Muscle of leg (tissue), 3 donors: ENCODE measurements at regions not wholly inside any gene's neighbourhood (a gene's known extent, or its start where the extent isn't known, plus 50 kb on each side); places are given as distances from the start of the nearest gene placed in this dataset.
"Not testable (repeated sequence)": the region's sequence is repeated elsewhere in the genome, so short reads cannot be mapped to it uniquely, and the experiment has no call there.

Experiments
- DNase-seq: peaks from one replicate; pipeline ENCODE4 v3.0.0; 2013
- H3K27ac ChIP-seq: one replicate; pipeline ENCODE4 v1.5.1; 2013; ENCODE audit warnings: mild to moderate bottlenecking, low read length, control low read depth
- H3K27me3 ChIP-seq: one replicate; pipeline ENCODE4 v1.6.1; 2013; ENCODE audit warnings: low read length; ENCODE audit not compliant: control insufficient read depth, insufficient read depth
- H3K36me3 ChIP-seq: one replicate; pipeline ENCODE4 v1.6.1; 2013; ENCODE audit warnings: low read length; ENCODE audit not compliant: control insufficient read depth, insufficient read depth
- H3K4me1 ChIP-seq: one replicate; pipeline ENCODE4 v1.6.1; 2013; ENCODE audit warnings: low read length; ENCODE audit not compliant: control insufficient read depth, insufficient read depth
- H3K4me3 ChIP-seq: one replicate; pipeline ENCODE4 v1.5.1; 2013; ENCODE audit warnings: low read length, control low read depth
- H3K9me3 ChIP-seq: replicated peaks from 2 replicates; pipeline ENCODE4 v1.6.1; 2013; ENCODE audit warnings: low read depth, low read length; ENCODE audit not compliant: control insufficient read depth
- WGBS: methylation state at CpG from one replicate; pipeline ENCODE4 v1.1.5; 2013; ENCODE audit warnings: missing lambda C conversion rate; ENCODE audit not compliant: insufficient coverage; 5-methylcytosine and 5-hydroxymethylcytosine counted together

- Histone ChIP-seq H3K27me3 (no peaks in the 10 kb centered on the region), H3K4me1 (no peaks in the 10 kb centered on the region), H3K27ac (no peak overlapping the region), H3K4me3 (no peak overlapping the region), H3K36me3 (no peaks in the 10 kb centered on the region), H3K9me3 (peaks cover 2% of the 10 kb centered on the region)
- 34% methylated on average over 6 of the region's 10 CpGs for WGBS
- no peak for DNase-seq
Measured at GRCh38 chr19:29002336-29002735, 210.6 kb downstream of the UQCRFS1 start.

- 43% methylated on average over 10 of the region's 12 CpGs for WGBS
- H3K27me3 ChIP-seq = no peaks in the 10 kb centered on the region
- H3K27ac ChIP-seq = no peak overlapping the region
- peaks cover 2% of the 10 kb centered on the region for H3K9me3 ChIP-seq
- H3K4me1 ChIP-seq = no peaks in the 10 kb centered on the region
- no peak overlapping the region for H3K4me3 ChIP-seq
- H3K36me3 ChIP-seq = no peaks in the 10 kb centered on the region
- peak; percentile 4 for DNase-seq
Measured at GRCh38 chr19:29001597-29002245, 211.2 kb downstream of the UQCRFS1 start.

GRCh38 chr19:29001141-29001581 lies 211.8 kb downstream of the UQCRFS1 start:
- Histone ChIP-seq H3K9me3 (peaks cover 2% of the 10 kb centered on the region), H3K4me3 (no peak overlapping the region), H3K27me3 (no peaks in the 10 kb centered on the region), H3K27ac (no peak overlapping the region), H3K4me1 (no peaks in the 10 kb centered on the region), H3K36me3 (no peaks in the 10 kb centered on the region)
- DNase-seq = no peak
- WGBS = 45% methylated on average over 6 of the region's 7 CpGs

GRCh38 chr19:28999724-29000433 lies 213.1 kb downstream of the UQCRFS1 start:
- peaks cover 2% of the 10 kb centered on the region for H3K9me3 ChIP-seq
- H3K4me3 ChIP-seq = no peak overlapping the region
- no peak for DNase-seq
- no peak overlapping the region for H3K27ac ChIP-seq
- 54% methylated on average over 8 of the region's 12 CpGs for WGBS
- H3K4me1 ChIP-seq = no peaks in the 10 kb centered on the region
- H3K27me3 ChIP-seq = no peaks in the 10 kb centered on the region
- no peaks in the 10 kb centered on the region for H3K36me3 ChIP-seq

DNA sequence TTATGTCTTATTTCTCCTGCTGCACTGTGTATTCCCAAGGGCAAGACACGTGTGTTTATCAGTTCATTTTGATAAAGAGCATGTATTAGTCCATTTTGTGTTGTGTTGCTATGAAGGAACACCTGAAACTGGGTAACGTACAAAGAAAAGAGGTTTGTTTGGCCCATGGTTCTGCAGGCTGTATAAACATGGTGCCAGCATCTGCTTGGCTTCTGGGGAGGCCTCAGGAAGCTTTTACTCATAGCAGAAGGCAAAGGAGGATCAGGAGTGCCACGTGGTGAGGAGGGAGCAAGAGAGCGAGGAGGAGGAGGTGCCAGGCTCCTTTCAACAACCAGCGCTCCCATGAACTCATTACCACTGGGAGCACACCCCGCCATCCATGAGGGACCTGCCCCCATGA lies 214.0 kb downstream of the UQCRFS1 start:
- no peaks in the 10 kb centered on the region for H3K27me3 ChIP-seq
- DNase-seq = no peak
- H3K4me1 ChIP-seq = no peaks in the 10 kb centered on the region
- 67% methylated on average over 2 of the region's 6 CpGs for WGBS
- no peak overlapping the region for H3K27ac ChIP-seq
- H3K9me3 ChIP-seq = peaks cover 2% of the 10 kb centered on the region
- no peak overlapping the region for H3K4me3 ChIP-seq
- no peaks in the 10 kb centered on the region for H3K36me3 ChIP-seq

DNA sequence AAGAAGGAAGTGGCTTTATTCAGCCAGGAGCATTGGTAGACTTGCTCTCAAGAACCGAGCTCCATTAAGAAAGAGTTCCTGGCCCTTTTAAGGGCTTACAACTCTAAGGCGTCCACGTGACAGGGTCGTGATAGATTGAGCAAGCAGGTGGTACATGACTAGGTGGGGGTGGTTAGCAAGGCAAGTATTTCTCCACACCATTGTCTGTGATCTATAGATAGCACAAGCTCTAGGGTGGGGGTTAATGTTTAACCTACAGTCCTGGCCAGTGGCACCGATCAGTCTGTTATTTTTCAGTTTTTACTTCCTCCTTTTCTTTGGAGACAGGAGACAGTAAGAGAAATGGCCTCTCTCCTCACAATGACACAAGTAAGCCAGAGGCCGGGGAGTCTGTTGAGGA lies 215.1 kb downstream of the UQCRFS1 start:
- not testable (repeated sequence) for H3K9me3 ChIP-seq, H3K27ac ChIP-seq, H3K27me3 ChIP-seq, DNase-seq, H3K36me3 ChIP-seq, H3K4me1 ChIP-seq, H3K4me3 ChIP-seq
- WGBS = 80% methylated on average over 1 of the region's 6 CpGs

DNA sequence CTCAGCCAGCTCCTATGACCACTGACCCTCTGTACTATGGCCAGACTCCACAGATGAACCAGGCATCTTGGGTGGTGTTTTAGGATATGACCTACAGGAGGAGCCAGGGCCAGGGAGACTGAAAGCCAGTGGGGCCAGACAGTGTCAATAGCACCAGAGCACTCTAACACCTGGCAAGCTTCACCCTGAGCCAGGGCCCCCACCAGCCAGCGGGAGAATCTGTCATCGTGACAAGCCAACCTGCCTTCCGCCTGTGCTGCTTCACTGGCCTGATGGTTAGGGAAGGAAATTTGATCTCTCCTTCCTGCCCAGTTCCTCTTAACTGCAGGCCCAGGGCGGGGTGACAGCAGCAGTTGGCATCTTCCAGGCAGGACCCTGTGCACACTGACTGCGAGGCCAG lies 222.4 kb downstream of the UQCRFS1 start:
- Histone ChIP-seq H3K4me3 (no peak overlapping the region), H3K27me3 (no peaks in the 10 kb centered on the region), H3K27ac (no peak overlapping the region), H3K36me3 (no peaks in the 10 kb centered on the region), H3K4me1 (no peaks in the 10 kb centered on the region), H3K9me3 (no peaks in the 10 kb centered on the region)
- DNase-seq = no peak
- WGBS = 40% methylated on average over 1 of the region's 5 CpGs

- H3K4me1 ChIP-seq = no peaks in the 10 kb centered on the region
- H3K4me3 ChIP-seq = no peak overlapping the region
- H3K27ac ChIP-seq = no peak overlapping the region
- H3K9me3 ChIP-seq = no peaks in the 10 kb centered on the region
- H3K27me3 ChIP-seq = no peaks in the 10 kb centered on the region
- WGBS = 46% methylated on average over 3 of the region's 6 CpGs
- no peaks in the 10 kb centered on the region for H3K36me3 ChIP-seq
- no peak for DNase-seq
Measured at GRCh38 chr19:28989739-28990138, 223.2 kb downstream of the UQCRFS1 start.

GRCh38 chr19:28988066-28988465 lies 224.9 kb downstream of the UQCRFS1 start:
- no peaks in the 10 kb centered on the region for H3K27me3 ChIP-seq
- no peaks in the 10 kb centered on the region for H3K36me3 ChIP-seq
- no peaks in the 10 kb centered on the region for H3K9me3 ChIP-seq
- H3K27ac ChIP-seq = no peak overlapping the region
- DNase-seq = no peak
- H3K4me3 ChIP-seq = no peak overlapping the region
- H3K4me1 ChIP-seq = no peaks in the 10 kb centered on the region
- WGBS = 100% methylated on average over 1 of the region's 1 CpG

DNA sequence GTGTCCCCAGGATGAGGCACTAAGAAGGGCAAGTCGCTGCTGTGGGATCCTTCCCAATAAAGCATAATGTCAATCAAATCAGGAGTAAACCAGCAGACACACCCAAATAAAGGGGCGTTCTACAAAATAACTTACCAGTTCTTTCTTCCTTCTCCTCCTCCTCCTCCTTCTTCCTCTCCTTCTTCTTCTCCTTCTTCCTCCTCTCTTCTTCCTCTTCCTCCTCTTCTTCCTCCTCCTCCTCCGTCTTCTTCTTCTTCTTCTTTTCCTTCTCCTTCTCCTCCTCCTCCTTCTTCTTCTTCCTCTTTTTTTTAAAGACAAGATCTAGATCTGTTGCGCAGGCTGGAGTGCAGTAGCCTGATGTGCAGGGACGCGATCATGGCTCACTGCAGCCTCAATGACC lies 225.8 kb downstream of the UQCRFS1 start:
- WGBS = 87% methylated on average over 5 of the region's 6 CpGs
- H3K36me3 ChIP-seq = no peaks in the 10 kb centered on the region
- no peaks in the 10 kb centered on the region for H3K27me3 ChIP-seq
- no peaks in the 10 kb centered on the region for H3K9me3 ChIP-seq
- no peak overlapping the region for H3K27ac ChIP-seq
- H3K4me1 ChIP-seq = no peaks in the 10 kb centered on the region
- no peak for DNase-seq
- no peak overlapping the region for H3K4me3 ChIP-seq
